ENCODE measurements at regions not wholly inside any gene's neighbourhood (a gene's known extent, or its start where the extent isn't known, plus 50 kb on each side); places are given as distances from the start of the nearest gene placed in this dataset.

GRCh38 chr18:45521777-45522176, 93.5 kb upstream of the SLC14A2 start:
- no peaks in the 10 kb centered on the region for H4K20me1 ChIP-seq (replicated peaks; ENCODE audit: control insufficient read depth, extremely low read depth, insufficient read depth, low read length)
- FAIRE-seq, result no peak
- no peak for DNase-seq (ENCODE audit: low read depth, low spot score)
- ChIA-PET CTCF (no interaction called here), POLR2A (no interaction called here)
- H3K9me3 ChIP-seq (replicated peaks; ENCODE audit: control insufficient read depth, insufficient read depth, low read length), result no peaks in the 10 kb centered on the region
- no peak for TF ChIP-seq POLR2AphosphoS5 (IDR thresholded peaks at IDR 0.05; ENCODE audit: insufficient read depth, low read depth, low read length)
- no peak for TF ChIP-seq GATA2 (IDR thresholded peaks at IDR 0.05; ENCODE audit: insufficient read depth, insufficient read length, low read depth, low read length)
- no peak for TF ChIP-seq EZH2 (IDR thresholded peaks at IDR 0.05; ENCODE audit: borderline replicate concordance, low read depth, low read length, severe bottlenecking)
- no peak for TF ChIP-seq FOS (IDR thresholded peaks at IDR 0.05; ENCODE audit: borderline replicate concordance, insufficient read depth, low read length)
- TF ChIP-seq, protein P1, sequence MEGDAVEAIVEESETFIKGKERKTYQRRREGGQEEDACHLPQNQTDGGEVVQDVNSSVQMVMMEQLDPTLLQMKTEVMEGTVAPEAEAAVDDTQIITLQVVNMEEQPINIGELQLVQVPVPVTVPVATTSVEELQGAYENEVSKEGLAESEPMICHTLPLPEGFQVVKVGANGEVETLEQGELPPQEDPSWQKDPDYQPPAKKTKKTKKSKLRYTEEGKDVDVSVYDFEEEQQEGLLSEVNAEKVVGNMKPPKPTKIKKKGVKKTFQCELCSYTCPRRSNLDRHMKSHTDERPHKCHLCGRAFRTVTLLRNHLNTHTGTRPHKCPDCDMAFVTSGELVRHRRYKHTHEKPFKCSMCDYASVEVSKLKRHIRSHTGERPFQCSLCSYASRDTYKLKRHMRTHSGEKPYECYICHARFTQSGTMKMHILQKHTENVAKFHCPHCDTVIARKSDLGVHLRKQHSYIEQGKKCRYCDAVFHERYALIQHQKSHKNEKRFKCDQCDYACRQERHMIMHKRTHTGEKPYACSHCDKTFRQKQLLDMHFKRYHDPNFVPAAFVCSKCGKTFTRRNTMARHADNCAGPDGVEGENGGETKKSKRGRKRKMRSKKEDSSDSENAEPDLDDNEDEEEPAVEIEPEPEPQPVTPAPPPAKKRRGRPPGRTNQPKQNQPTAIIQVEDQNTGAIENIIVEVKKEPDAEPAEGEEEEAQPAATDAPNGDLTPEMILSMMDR (IDR thresholded peaks at IDR 0.05; ENCODE audit: extremely low read depth in 1 of 2, insufficient read depth in 1 of 2, low read depth in 1 of 2, low read length in 2 of 2), result no peak
- no peak for TF ChIP-seq MYC (IDR thresholded peaks at IDR 0.05; ENCODE audit: low read depth, low read length)
- no peak for TF ChIP-seq JUN (IDR thresholded peaks at IDR 0.05; ENCODE audit: borderline replicate concordance, insufficient read depth, insufficient read length, low read depth)
- TF ChIP-seq MAX (IDR thresholded peaks at IDR 0.05; ENCODE audit: insufficient read depth, insufficient read length), result no peak
- TF ChIP-seq POLR2A (IDR thresholded peaks at IDR 0.05; ENCODE audit: low read depth, low read length), result no peak
- H3K4me3 ChIP-seq (replicated peaks in 1 of 3; ENCODE audit: insufficient read depth in 1 of 3, low read depth in 1 of 3, low read length in 3 of 3), result no peak overlapping the region
- H3K36me3 ChIP-seq (ENCODE audit: control insufficient read depth in 2 of 2, extremely low read depth in 1 of 2, insufficient read depth in 2 of 2, low read length in 2 of 2), result no peaks in the 10 kb centered on the region
- H3K79me2 ChIP-seq (ENCODE audit: control insufficient read depth, insufficient read depth, low read length), result no peaks in the 10 kb centered on the region
- intact Hi-C loops (cut with micrococcal nuclease), result no loop called here
- no peaks in the 10 kb centered on the region for H3K9me1 ChIP-seq (replicated peaks; ENCODE audit: control insufficient read depth, extremely low read depth, insufficient read depth, low read length)
- H2AFZ ChIP-seq (ENCODE audit: low read depth, low read length), result no peak overlapping the region
- no peak overlapping the region for H3K4me2 ChIP-seq (ENCODE audit: insufficient read depth, low read length)
- BruUV-seq (replicated peaks), result no TSS peak
- dilution Hi-C loops (cut with MboI; ENCODE audit: extremely low pct_ligation_motif_present, low sequenced_read_pairs), result no loop called here
- no peaks in the 10 kb centered on the region for H3K4me1 ChIP-seq (ENCODE audit: control insufficient read depth, extremely low read depth, insufficient read depth, low read length)
- no peak overlapping the region for H3K27ac ChIP-seq (ENCODE audit: insufficient read depth, low read depth, low read length)
- H3K27me3 ChIP-seq (ENCODE audit: control insufficient read depth in 2 of 2, insufficient read depth in 2 of 2, low read length in 2 of 2), result no peaks in the 10 kb centered on the region
- H3K9ac ChIP-seq (replicated peaks; ENCODE audit: extremely low read depth, insufficient read depth, low read length), result no peak overlapping the region

Measured in endothelial cell of umbilical vein (primary cell).